Caco-2 (cell line): ENCODE measurements at regions not wholly inside any gene's neighbourhood (a gene's known extent, or its start where the extent isn't known, plus 50 kb on each side); places are given as distances from the start of the nearest gene placed in this dataset.

Experiments
- BruUV-seq: library from RNA; stranded (reverse); fragments of 400-500 nt; replicated peaks from 2 replicates; lab custom pipeline; 2021; lab: Mats Ljungman, UMichigan
- CTCF ChIA-PET: fragments of 300-600 bp; sonication (Branson Sonifier 250); formaldehyde crosslinking; loops from one replicate; lab custom pipeline; 2022; ENCODE audit warnings: antibody characterized with exemption; lab: Charles Lee
- POLR2A ChIA-PET: fragments of 300-600 bp; sonication (Branson Sonifier 250); formaldehyde crosslinking; loops from one replicate; lab custom pipeline; 2022; ENCODE audit warnings: antibody characterized with exemption; lab: Charles Lee
- DNase-seq, 2 experiments: peaks; one replicate each; pipeline versions ENCODE4 v3.0.0 to v3.0.0-alpha.2; 2020 to 2022
- H3K27me3 ChIP-seq: replicated peaks from 2 replicates; pipeline ENCODE4 v1.6.0; 2011; ENCODE audit warnings: low read length; ENCODE audit not compliant: control insufficient read depth, insufficient read depth
- H3K36me3 ChIP-seq: 2 replicates; pipeline ENCODE4 v1.5.1; 2011; ENCODE audit warnings: low read length; ENCODE audit not compliant: control insufficient read depth, insufficient read depth
- H3K4me1 ChIP-seq: fragments of 250-450 bp; sonication (Bioruptor Pico); 2 replicates; pipeline ENCODE4 v1.5.1; 2020; ENCODE audit warnings: mild to moderate bottlenecking
- H3K4me3 ChIP-seq: 2 replicates; pipeline ENCODE4 v1.5.1; 2011; ENCODE audit warnings: low read depth, mild to moderate bottlenecking, control low read depth, low read length
- H3K9me3 ChIP-seq: fragments of 250-450 bp; sonication (Bioruptor Pico); 2 replicates; pipeline ENCODE4 v1.5.1; 2020; ENCODE audit warnings: mild to moderate bottlenecking, moderate library complexity
- H3K27ac Mint-ChIP-seq: one replicate; pipeline ENCODE4 v1.8.0; 2022; ENCODE audit warnings: mixed read lengths; ENCODE audit not compliant: unreplicated experiment
- H3K27me3 Mint-ChIP-seq: one replicate; pipeline ENCODE4 v1.8.0; 2022; ENCODE audit warnings: mixed read lengths; ENCODE audit not compliant: insufficient read depth, unreplicated experiment
- H3K36me3 Mint-ChIP-seq: one replicate; pipeline ENCODE4 v1.8.0; 2022; ENCODE audit warnings: mild to moderate bottlenecking, mixed read lengths; ENCODE audit not compliant: insufficient read depth, unreplicated experiment
- H3K4me1 Mint-ChIP-seq: one replicate; pipeline ENCODE4 v1.8.0; 2022; ENCODE audit warnings: low read depth, mixed read lengths; ENCODE audit not compliant: unreplicated experiment
- H3K4me3 Mint-ChIP-seq: one replicate; pipeline ENCODE4 v1.8.0; 2022; ENCODE audit warnings: mild to moderate bottlenecking, moderate library complexity, mixed read lengths; ENCODE audit not compliant: unreplicated experiment
- H3K9me3 Mint-ChIP-seq: one replicate; pipeline ENCODE4 v1.8.0; 2022; ENCODE audit warnings: mixed read lengths; ENCODE audit not compliant: unreplicated experiment
- CTCF ChIP-seq, 2 experiments: fragments of 200-600 bp in 1 of 2; IDR thresholded peaks; 1 replicate in 1 of 2; 2 replicates in 1 of 2; pipeline versions ENCODE4 v1.5.1 to v1.8.0; 2011 to 2022; ENCODE audit warnings: antibody characterized with exemption in 1 of 2, control low read depth in 1 of 2, inconsistent platforms in 1 of 2, low read depth in 1 of 2, low read length in 1 of 2, mild to moderate bottlenecking in 1 of 2, moderate library complexity in 1 of 2; ENCODE audit not compliant: insufficient read depth in 1 of 2, severe bottlenecking in 1 of 2, unreplicated experiment in 1 of 2
- intact Hi-C: fragments of 100-400 bp; cut with micrococcal nuclease; formaldehyde crosslinking; loops from one replicate; pipeline ENCODE4 v1.10.0; 2022; ENCODE audit not compliant: unreplicated experiment

DNA sequence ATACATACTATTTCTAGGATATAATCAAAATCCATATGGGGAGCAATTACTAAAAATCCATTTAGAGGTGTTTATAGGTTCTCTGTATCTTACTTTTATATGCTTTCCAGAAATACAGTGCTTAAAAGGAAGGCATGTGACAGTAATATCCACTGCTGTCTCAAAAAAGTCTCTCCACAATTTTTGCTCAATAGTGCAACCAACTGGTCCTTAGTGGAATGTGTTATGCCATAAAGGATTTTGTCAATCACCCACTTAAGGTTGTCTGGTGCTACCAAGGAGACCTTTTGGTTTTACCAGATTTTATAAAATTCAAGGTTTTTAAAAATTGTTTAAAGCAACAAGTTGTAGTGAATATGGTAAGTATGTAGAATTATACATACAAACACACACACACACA, 328.5 kb upstream of the DSEL start:
- Mint-ChIP-seq H3K9me3 (no peaks in the 10 kb centered on the region), H3K36me3 (no peaks in the 10 kb centered on the region), H3K27me3 (peaks cover 8% of the 10 kb centered on the region), H3K4me3 (no peak overlapping the region), H3K27ac (no peak overlapping the region), H3K4me1 (no peaks in the 10 kb centered on the region)
- POLR2A ChIA-PET: no interaction called here
- H3K36me3 ChIP-seq: no peaks in the 10 kb centered on the region
- DNase-seq: no peak
- TF ChIP-seq CTCF (IDR thresholded peaks at IDR 0.05; ENCODE audit: insufficient read depth in 1 of 2, low read depth in 1 of 2, low read length in 1 of 2, severe bottlenecking in 1 of 2, unreplicated experiment in 1 of 2): no peak
- H3K27me3 ChIP-seq: no peaks in the 10 kb centered on the region
- CTCF ChIA-PET: no interaction called here
- no TSS peak for BruUV-seq
- H3K4me1 ChIP-seq: no peaks in the 10 kb centered on the region
- H3K9me3 ChIP-seq: no peaks in the 10 kb centered on the region
- no peak overlapping the region for H3K4me3 ChIP-seq
- intact Hi-C loops: loop anchor here (5.0 kb wide), 1 partner anchor 328 kb away; the partner anchor contains the start of gene DSEL

DNA sequence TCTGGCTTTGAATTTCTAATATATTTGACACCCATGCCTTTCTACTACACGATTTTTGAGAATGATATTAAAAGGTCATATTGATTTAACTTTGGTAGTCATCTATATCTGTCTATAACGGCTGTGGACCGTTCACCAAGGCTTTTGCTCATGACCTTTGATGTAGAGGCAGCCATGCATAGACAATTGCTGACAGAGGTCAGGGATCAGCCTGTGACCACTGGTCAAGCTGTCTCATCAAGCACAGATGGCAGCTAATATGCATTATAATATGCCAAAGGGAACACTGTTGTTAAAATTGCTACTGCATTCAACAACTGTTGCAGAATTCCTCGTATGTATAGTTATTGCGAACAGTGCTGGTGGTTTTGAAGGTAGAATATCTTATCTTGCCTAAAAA, 323.9 kb upstream of the DSEL start:
- Histone ChIP-seq H3K9me3 (no peaks in the 10 kb centered on the region), H3K27me3 (no peaks in the 10 kb centered on the region), H3K36me3 (no peaks in the 10 kb centered on the region), H3K4me3 (no peak overlapping the region), H3K4me1 (no peaks in the 10 kb centered on the region)
- Mint-ChIP-seq H3K36me3 (no peaks in the 10 kb centered on the region), H3K9me3 (no peaks in the 10 kb centered on the region), H3K4me1 (no peaks in the 10 kb centered on the region), H3K27ac (no peak overlapping the region), H3K4me3 (no peak overlapping the region), H3K27me3 (no peaks in the 10 kb centered on the region)
- DNase-seq: no peak
- ChIA-PET POLR2A (no interaction called here), CTCF (no interaction called here)
- intact Hi-C loops: no loop called here
- TF ChIP-seq CTCF (IDR thresholded peaks at IDR 0.05; ENCODE audit: insufficient read depth in 1 of 2, low read depth in 1 of 2, low read length in 1 of 2, severe bottlenecking in 1 of 2, unreplicated experiment in 1 of 2): no peak
- no TSS peak for BruUV-seq

GRCh38 chr18:67818432-67818831, 301.9 kb upstream of the DSEL start:
- Mint-ChIP-seq H3K4me3 (no peak overlapping the region), H3K4me1 (no peaks in the 10 kb centered on the region)

More at GRCh38 chr18:67818432-67818831, 301.9 kb upstream of the DSEL start:
- Histone ChIP-seq H3K9me3 (no peaks in the 10 kb centered on the region), H3K4me3 (no peak overlapping the region), H3K36me3 (no peaks in the 10 kb centered on the region), H3K27me3 (no peaks in the 10 kb centered on the region), H3K4me1 (no peaks in the 10 kb centered on the region)
- ChIA-PET POLR2A (no interaction called here), CTCF (no interaction called here)
- no peak for DNase-seq
- Mint-ChIP-seq H3K27me3 (no peaks in the 10 kb centered on the region), H3K27ac (no peak overlapping the region), H3K9me3 (no peaks in the 10 kb centered on the region), H3K36me3 (no peaks in the 10 kb centered on the region)
- no TSS peak for BruUV-seq
- intact Hi-C loops: no loop called here
- no peak for TF ChIP-seq CTCF (IDR thresholded peaks at IDR 0.05; ENCODE audit: insufficient read depth in 1 of 2, low read depth in 1 of 2, low read length in 1 of 2, severe bottlenecking in 1 of 2, unreplicated experiment in 1 of 2)
